Stimulated activated CD4-positive, alpha-beta T cell treated with anti-CD3 and anti-CD28 coated beads, Interleukin-15, amount 100 ng/mL, for 24 hours (primary cell): ENCODE measurements at regions not wholly inside any gene's neighbourhood (a gene's known extent, or its start where the extent isn't known, plus 50 kb on each side); places are given as distances from the start of the nearest gene placed in this dataset.
A peak's percentile ranks its signal among the peaks of the same experiment; 100 is the strongest.

Experiments
- DNase-seq: peaks from one replicate; pipeline ENCODE4 v3.0.0-alpha.2; 2020

GRCh38 chr21:24290151-24290833 is 1317.0 kb downstream of the MRPL39 start:
- DNase-seq, result peak; percentile 25

- no peak for DNase-seq
Observed at GRCh38 chr21:24289539-24289938, 1317.7 kb downstream of the MRPL39 start.

GRCh38 chr21:24280596-24280995 is 1326.7 kb downstream of the MRPL39 start:
- DNase-seq, result no peak

GRCh38 chr21:24278711-24279110 is 1328.6 kb downstream of the MRPL39 start:
- no peak for DNase-seq

- no peak for DNase-seq
Observed at GRCh38 chr21:24276204-24276603, 1331.1 kb downstream of the MRPL39 start.

GRCh38 chr21:24275616-24276015 is 1331.7 kb downstream of the MRPL39 start:
- DNase-seq, result no peak

GRCh38 chr21:24272521-24272938 is 1334.8 kb downstream of the MRPL39 start:
- no peak for DNase-seq

- no peak for DNase-seq
Observed at GRCh38 chr21:24265987-24266386, 1341.3 kb downstream of the MRPL39 start.

GRCh38 chr21:24260751-24261150 is 1346.5 kb downstream of the MRPL39 start:
- no peak for DNase-seq

- no peak for DNase-seq
Observed at GRCh38 chr21:24259241-24259640, 1348.0 kb downstream of the MRPL39 start.

GRCh38 chr21:24255591-24255990 is 1351.7 kb downstream of the MRPL39 start:
- DNase-seq, result no peak

- DNase-seq, result no peak
Observed at GRCh38 chr21:24225431-24225830, 1381.8 kb downstream of the MRPL39 start.

GRCh38 chr21:24224422-24224821 is 1382.9 kb downstream of the MRPL39 start:
- DNase-seq, result no peak

GRCh38 chr21:24223624-24224023 is 1383.7 kb downstream of the MRPL39 start:
- no peak for DNase-seq

- DNase-seq, result no peak
Observed at GRCh38 chr21:24222676-24223075, 1384.6 kb downstream of the MRPL39 start.

- DNase-seq, result no peak
Observed at GRCh38 chr21:24220446-24220845, 1386.8 kb downstream of the MRPL39 start.

GRCh38 chr21:24217151-24217550 is 1390.1 kb downstream of the MRPL39 start:
- DNase-seq, result no peak

- no peak for DNase-seq
Observed at GRCh38 chr21:24210130-24210529, 1397.2 kb downstream of the MRPL39 start.

GRCh38 chr21:24208562-24209260 is 1398.6 kb downstream of the MRPL39 start:
- DNase-seq, result no peak

- no peak for DNase-seq
Observed at GRCh38 chr21:24205319-24205718, 1402.0 kb downstream of the MRPL39 start.

GRCh38 chr21:24204641-24205040 is 1402.6 kb downstream of the MRPL39 start:
- no peak for DNase-seq

- DNase-seq, result no peak
Observed at GRCh38 chr21:24200052-24200451, 1407.2 kb downstream of the MRPL39 start.

- no peak for DNase-seq
Observed at GRCh38 chr21:24197923-24198322, 1409.4 kb downstream of the MRPL39 start.

- DNase-seq, result no peak
Observed at GRCh38 chr21:24197132-24197643, 1410.1 kb downstream of the MRPL39 start.
